HEK293 (cell line): ENCODE measurements at regions not wholly inside any gene's neighbourhood (a gene's known extent, or its start where the extent isn't known, plus 50 kb on each side); places are given as distances from the start of the nearest gene placed in this dataset.
A peak's percentile ranks its signal among the peaks of the same experiment; 100 is the strongest.
"Not testable (repeated sequence)": the region's sequence is repeated elsewhere in the genome, so short reads cannot be mapped to it uniquely, and the experiment has no call there.

ENCODE experiments used
- CTCF ChIA-PET: fragments of 350-600 bp; formaldehyde crosslinking; extraction: SDS; loops from one replicate; lab custom pipeline; 2021; ENCODE audit warnings: antibody characterized with exemption; lab: Yijun Ruan, JAX
- POLR2A ChIA-PET: fragments of 300-600 bp; formaldehyde crosslinking; extraction: SDS; loops from one replicate; lab custom pipeline; 2020; ENCODE audit warnings: antibody characterized with exemption, inconsistent platforms; lab: Yijun Ruan, JAX
- H3K27ac ChIP-seq: fragments of 200-500 bp; sonication (Bioruptor generic); 2 replicates; pipeline ENCODE4 v1.5.1; 2014; ENCODE audit warnings: low read depth, low read length, control low read depth, inconsistent platforms; ENCODE audit errors: extremely low read depth
- H3K36me3 ChIP-seq, 2 experiments: fragments of 200-500 bp in 1 of 2; sonication (Bioruptor generic) in 1 of 2; 1 replicate in 1 of 2; 2 replicates in 1 of 2; pipeline ENCODE4 v1.5.1; 2014 to 2017; ENCODE audit warnings: inconsistent platforms in 2 of 2, low read length in 2 of 2; ENCODE audit not compliant: control insufficient read depth in 2 of 2, insufficient read depth in 1 of 2
- H3K4me1 ChIP-seq: fragments of 200-500 bp; sonication (Bioruptor generic); 2 replicates; pipeline ENCODE4 v1.5.1; 2014; ENCODE audit warnings: mild to moderate bottlenecking, low read length, inconsistent platforms; ENCODE audit not compliant: control insufficient read depth, insufficient read depth
- H3K4me3 ChIP-seq: 2 replicates; pipeline ENCODE4 v1.5.1; 2011; ENCODE audit warnings: low read depth, mild to moderate bottlenecking, control low read depth, low read length, moderate library complexity
- H3K9me3 ChIP-seq: fragments of 200-500 bp; sonication (Bioruptor generic); 2 replicates; pipeline ENCODE4 v1.5.1; 2014; ENCODE audit warnings: low read depth, low read length, inconsistent platforms; ENCODE audit not compliant: control insufficient read depth, insufficient read depth
- HOXD13 ChIP-seq: sonication (generic); formaldehyde crosslinking; IDR thresholded peaks from 2 replicates; pipeline ENCODE4 v1.8.0; 2022; ENCODE audit warnings: missing genetic modification reagents, borderline replicate concordance
- KLF1 ChIP-seq: fragments of 450-650 bp; formaldehyde crosslinking; IDR thresholded peaks from 2 replicates; pipeline ENCODE4 v1.5.1; 2016; ENCODE audit warnings: missing biosample characterization, missing genetic modification characterization
- MYNN ChIP-seq: fragments of 450-650 bp; formaldehyde crosslinking; IDR thresholded peaks from 2 replicates; pipeline ENCODE4 v1.5.1; 2016; ENCODE audit warnings: missing biosample characterization, missing genetic modification characterization, borderline replicate concordance
- SP7 ChIP-seq: fragments of 450-650 bp; formaldehyde crosslinking; IDR thresholded peaks from 2 replicates; pipeline ENCODE4 v1.5.1; 2016; ENCODE audit warnings: missing biosample characterization, missing genetic modification characterization
- ZFHX2 ChIP-seq: fragments of 450-650 bp; formaldehyde crosslinking; conservative IDR thresholded peaks from 2 replicates; pipeline ENCODE4 v1.5.1; 2016; ENCODE audit warnings: missing biosample characterization, missing genetic modification characterization
- ZIC2 ChIP-seq: fragments of 450-650 bp; formaldehyde crosslinking; IDR thresholded peaks from 2 replicates; pipeline ENCODE4 v1.5.1; 2016; ENCODE audit warnings: missing biosample characterization, missing genetic modification characterization
- ZNF121 ChIP-seq: fragments of 450-650 bp; formaldehyde crosslinking; IDR thresholded peaks from 2 replicates; pipeline ENCODE4 v1.5.1; 2016; ENCODE audit warnings: missing biosample characterization, missing genetic modification characterization
- ZNF155 ChIP-seq: fragments of 450-650 bp; formaldehyde crosslinking; IDR thresholded peaks from 2 replicates; pipeline ENCODE4 v1.5.1; 2016; ENCODE audit warnings: missing biosample characterization, missing genetic modification characterization
- ZNF19 ChIP-seq: fragments of 450-650 bp; formaldehyde crosslinking; IDR thresholded peaks from 2 replicates; pipeline ENCODE4; 2016; ENCODE audit warnings: missing biosample characterization, missing genetic modification characterization, low read depth
- ZNF211 ChIP-seq: fragments of 450-650 bp; formaldehyde crosslinking; IDR thresholded peaks from 2 replicates; pipeline ENCODE4 v1.5.1; 2016; ENCODE audit warnings: low read depth, missing biosample characterization, missing genetic modification characterization
- ZNF311 ChIP-seq: fragments of 450-650 bp; formaldehyde crosslinking; IDR thresholded peaks from 2 replicates; pipeline ENCODE4 v1.5.1; 2017; ENCODE audit warnings: missing biosample characterization, missing genetic modification characterization, borderline replicate concordance
- ZNF341 ChIP-seq: fragments of 450-650 bp; formaldehyde crosslinking; IDR thresholded peaks from 2 replicates; pipeline ENCODE4; 2016; ENCODE audit warnings: low read depth, missing biosample characterization, missing genetic modification characterization
- ZNF555 ChIP-seq: fragments of 450-650 bp; formaldehyde crosslinking; conservative IDR thresholded peaks from 2 replicates; pipeline ENCODE4 v1.5.1; 2017; ENCODE audit warnings: missing biosample characterization, mild to moderate bottlenecking, missing genetic modification characterization, inconsistent platforms
- ZNF560 ChIP-seq: fragments of 450-650 bp; formaldehyde crosslinking; IDR thresholded peaks from 2 replicates; pipeline ENCODE4 v1.5.1; 2017; ENCODE audit warnings: missing biosample characterization, missing genetic modification characterization, borderline replicate concordance
- ZNF785 ChIP-seq: fragments of 450-650 bp; formaldehyde crosslinking; IDR thresholded peaks from 2 replicates; pipeline ENCODE4 v1.5.1; 2016; ENCODE audit warnings: missing biosample characterization, missing genetic modification characterization
- TF ChIP-seq, protein P1 (sequence below): fragments of 450-650 bp; formaldehyde crosslinking; IDR thresholded peaks from 2 replicates; pipeline ENCODE4 v1.5.1; 2016; ENCODE audit warnings: missing biosample characterization, missing genetic modification characterization
- TF ChIP-seq, protein P2 (sequence below): fragments of 450-650 bp; formaldehyde crosslinking; IDR thresholded peaks from 2 replicates; pipeline ENCODE4 v1.5.0; 2017; ENCODE audit warnings: missing biosample characterization, missing genetic modification characterization, borderline replicate concordance
- TF ChIP-seq, protein P3 (sequence below): fragments of 450-650 bp; formaldehyde crosslinking; IDR thresholded peaks from 2 replicates; pipeline ENCODE4 v1.5.1; 2016; ENCODE audit warnings: missing biosample characterization, missing genetic modification characterization
- TF ChIP-seq, protein P4 (sequence below): fragments of 450-650 bp; formaldehyde crosslinking; IDR thresholded peaks from 2 replicates; pipeline ENCODE4 v1.5.1; 2016; ENCODE audit warnings: missing biosample characterization, missing genetic modification characterization, borderline replicate concordance

DNA sequence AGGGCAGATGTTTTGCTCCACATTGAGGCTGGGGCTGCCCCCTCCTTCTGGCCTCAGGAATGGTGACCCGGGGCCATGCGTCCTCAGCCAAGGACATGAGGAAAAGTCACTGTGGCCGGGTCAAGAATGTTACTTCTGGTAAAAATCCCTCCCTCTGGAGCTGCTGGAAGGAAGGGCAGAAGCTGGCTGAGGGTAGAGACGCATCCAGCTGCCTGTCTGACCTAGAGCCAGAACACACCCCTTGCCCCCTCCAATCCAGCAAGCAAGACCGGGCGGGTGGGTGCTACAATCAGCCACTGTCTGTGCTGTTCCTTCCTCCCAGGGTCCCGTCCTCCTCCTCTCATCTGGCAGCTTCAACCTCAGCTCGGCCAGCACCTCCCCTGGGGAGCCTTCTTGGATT is 59.0 kb downstream of the PTPRS start:
- no peaks in the 10 kb centered on the region for H3K4me1 ChIP-seq
- POLR2A ChIA-PET = interaction anchor here (0.6 kb wide), 1 partner anchor 11 kb away, joined by 5 read pairs; no protein-coding TSS in a partner anchor
- H3K9me3 ChIP-seq = no peaks in the 10 kb centered on the region
- CTCF ChIA-PET = interaction anchor here (0.6 kb wide), 1 partner anchor 64 kb away, joined by 3 read pairs; no protein-coding TSS in a partner anchor
- no peak overlapping the region for H3K27ac ChIP-seq
- TF ChIP-seq ZNF155 (no peak), ZFHX2 (tag by site-specific recombination) (no peak), ZNF341 (tag by site-specific recombination) (no peak), HOXD13 (CRISPR knock-in tag) (no peak), ZNF211 (tag by site-specific recombination) (no peak), MYNN (no peak), ZNF311 (tag by site-specific recombination) (no peak), SP7 (tag by site-specific recombination) (no peak), ZNF19 (tag by site-specific recombination) (no peak), KLF1 (tag by site-specific recombination) (no peak), ZIC2 (tag by site-specific recombination) (no peak), ZNF785 (tag by site-specific recombination) (no peak), ZNF555 (tag by site-specific recombination) (no peak), ZNF560 (tag by site-specific recombination) (no peak)
- TF ChIP-seq, protein P1, sequence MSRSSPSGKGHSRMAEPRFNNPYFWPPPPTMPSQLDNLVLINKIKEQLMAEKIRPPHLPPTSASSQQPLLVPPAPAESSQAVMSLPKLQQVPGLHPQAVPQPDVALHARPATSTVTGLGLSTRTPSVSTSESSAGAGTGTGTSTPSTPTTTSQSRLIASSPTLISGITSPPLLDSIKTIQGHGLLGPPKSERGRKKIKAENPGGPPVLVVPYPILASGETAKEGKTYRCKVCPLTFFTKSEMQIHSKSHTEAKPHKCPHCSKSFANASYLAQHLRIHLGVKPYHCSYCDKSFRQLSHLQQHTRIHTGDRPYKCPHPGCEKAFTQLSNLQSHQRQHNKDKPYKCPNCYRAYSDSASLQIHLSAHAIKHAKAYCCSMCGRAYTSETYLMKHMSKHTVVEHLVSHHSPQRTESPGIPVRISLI (tag by site-specific recombination) = no peak
- TF ChIP-seq, protein P2, sequence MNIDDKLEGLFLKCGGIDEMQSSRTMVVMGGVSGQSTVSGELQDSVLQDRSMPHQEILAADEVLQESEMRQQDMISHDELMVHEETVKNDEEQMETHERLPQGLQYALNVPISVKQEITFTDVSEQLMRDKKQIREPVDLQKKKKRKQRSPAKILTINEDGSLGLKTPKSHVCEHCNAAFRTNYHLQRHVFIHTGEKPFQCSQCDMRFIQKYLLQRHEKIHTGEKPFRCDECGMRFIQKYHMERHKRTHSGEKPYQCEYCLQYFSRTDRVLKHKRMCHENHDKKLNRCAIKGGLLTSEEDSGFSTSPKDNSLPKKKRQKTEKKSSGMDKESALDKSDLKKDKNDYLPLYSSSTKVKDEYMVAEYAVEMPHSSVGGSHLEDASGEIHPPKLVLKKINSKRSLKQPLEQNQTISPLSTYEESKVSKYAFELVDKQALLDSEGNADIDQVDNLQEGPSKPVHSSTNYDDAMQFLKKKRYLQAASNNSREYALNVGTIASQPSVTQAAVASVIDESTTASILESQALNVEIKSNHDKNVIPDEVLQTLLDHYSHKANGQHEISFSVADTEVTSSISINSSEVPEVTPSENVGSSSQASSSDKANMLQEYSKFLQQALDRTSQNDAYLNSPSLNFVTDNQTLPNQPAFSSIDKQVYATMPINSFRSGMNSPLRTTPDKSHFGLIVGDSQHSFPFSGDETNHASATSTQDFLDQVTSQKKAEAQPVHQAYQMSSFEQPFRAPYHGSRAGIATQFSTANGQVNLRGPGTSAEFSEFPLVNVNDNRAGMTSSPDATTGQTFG (tag by site-specific recombination) = no peak
- TF ChIP-seq, protein P3, sequence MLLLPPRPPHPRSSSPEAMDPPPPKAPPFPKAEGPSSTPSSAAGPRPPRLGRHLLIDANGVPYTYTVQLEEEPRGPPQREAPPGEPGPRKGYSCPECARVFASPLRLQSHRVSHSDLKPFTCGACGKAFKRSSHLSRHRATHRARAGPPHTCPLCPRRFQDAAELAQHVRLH = no peak
- TF ChIP-seq, protein P4, sequence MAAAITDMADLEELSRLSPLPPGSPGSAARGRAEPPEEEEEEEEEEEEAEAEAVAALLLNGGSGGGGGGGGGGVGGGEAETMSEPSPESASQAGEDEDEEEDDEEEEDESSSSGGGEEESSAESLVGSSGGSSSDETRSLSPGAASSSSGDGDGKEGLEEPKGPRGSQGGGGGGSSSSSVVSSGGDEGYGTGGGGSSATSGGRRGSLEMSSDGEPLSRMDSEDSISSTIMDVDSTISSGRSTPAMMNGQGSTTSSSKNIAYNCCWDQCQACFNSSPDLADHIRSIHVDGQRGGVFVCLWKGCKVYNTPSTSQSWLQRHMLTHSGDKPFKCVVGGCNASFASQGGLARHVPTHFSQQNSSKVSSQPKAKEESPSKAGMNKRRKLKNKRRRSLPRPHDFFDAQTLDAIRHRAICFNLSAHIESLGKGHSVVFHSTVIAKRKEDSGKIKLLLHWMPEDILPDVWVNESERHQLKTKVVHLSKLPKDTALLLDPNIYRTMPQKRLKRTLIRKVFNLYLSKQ = no peak
- no peak overlapping the region for H3K4me3 ChIP-seq
- peaks cover 4 to 20% of the 10 kb centered on the region in 2 experiments; a peak in 2 of 3 replicates for H3K36me3 ChIP-seq

DNA sequence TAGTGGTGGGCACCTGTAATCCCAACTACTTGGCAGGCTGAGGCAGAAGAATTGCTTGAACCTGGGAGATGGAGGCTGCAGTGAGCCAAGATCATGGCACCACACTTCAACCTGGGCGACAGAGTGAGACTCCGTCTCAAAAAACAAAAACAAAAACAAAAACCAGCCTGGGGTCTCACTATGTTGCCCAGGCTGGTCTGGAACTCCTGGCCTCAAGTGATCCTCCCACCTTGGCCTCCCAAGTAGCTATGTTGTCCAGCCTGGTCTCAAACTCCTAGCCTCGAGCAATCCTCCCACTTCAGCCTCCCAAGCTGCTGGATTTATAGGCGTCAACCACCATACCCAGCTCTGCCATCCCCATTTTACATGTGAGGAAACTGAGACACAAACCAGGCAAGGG is 64.9 kb downstream of the PTPRS start:
- H3K4me1 ChIP-seq, H3K27ac ChIP-seq, H3K4me3 ChIP-seq, CTCF ChIA-PET, H3K9me3 ChIP-seq: not testable (repeated sequence)
- peak; percentile 71 for TF ChIP-seq ZNF121 (tag by site-specific recombination)
- POLR2A ChIA-PET = interaction anchor here (0.7 kb wide), 1 partner anchor 33 kb away, joined by 4 read pairs; no protein-coding TSS in a partner anchor
- H3K36me3 ChIP-seq = peaks cover 0 to 22% of the 10 kb centered on the region in 2 experiments; a peak in 2 of 3 replicates
